GM19025 (cell line): ENCODE measurements at regions not wholly inside any gene's neighbourhood (a gene's known extent, or its start where the extent isn't known, plus 50 kb on each side); places are given as distances from the start of the nearest gene placed in this dataset.

Experiments used
- ATAC-seq: cut with Tn5 transposase; IDR thresholded peaks from one replicate; pipeline ENCODE4 v1.9.1; 2021; ENCODE audit warnings: mild to moderate bottlenecking, low read depth, moderate library complexity; ENCODE audit not compliant: unreplicated experiment

DNA sequence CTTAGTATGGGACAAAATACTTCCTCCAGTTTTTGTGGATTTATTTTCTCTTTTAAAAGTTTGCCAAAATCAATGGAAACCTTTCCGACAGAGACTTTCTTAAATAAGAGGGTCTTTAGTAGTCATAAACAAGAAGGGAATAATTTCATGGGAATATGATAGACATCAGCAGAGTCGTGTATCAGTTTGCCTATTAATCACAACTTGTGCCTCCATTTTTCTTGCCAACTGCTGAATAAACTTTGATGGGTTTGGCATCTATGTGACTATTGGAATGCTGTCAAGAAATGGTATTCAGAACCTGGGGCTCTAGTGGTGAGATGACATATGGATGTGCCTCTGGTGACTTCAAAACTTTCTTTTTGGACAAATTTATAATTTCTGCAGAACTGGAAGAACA lies 1668.2 kb downstream of the MAT2B start:
- ATAC-seq = no peak

- no peak for ATAC-seq
Observed at GRCh38 chr5:165175041-165175440, 1669.6 kb downstream of the MAT2B start.

GRCh38 chr5:165184183-165184582 lies 1678.8 kb downstream of the MAT2B start:
- no peak for ATAC-seq

DNA sequence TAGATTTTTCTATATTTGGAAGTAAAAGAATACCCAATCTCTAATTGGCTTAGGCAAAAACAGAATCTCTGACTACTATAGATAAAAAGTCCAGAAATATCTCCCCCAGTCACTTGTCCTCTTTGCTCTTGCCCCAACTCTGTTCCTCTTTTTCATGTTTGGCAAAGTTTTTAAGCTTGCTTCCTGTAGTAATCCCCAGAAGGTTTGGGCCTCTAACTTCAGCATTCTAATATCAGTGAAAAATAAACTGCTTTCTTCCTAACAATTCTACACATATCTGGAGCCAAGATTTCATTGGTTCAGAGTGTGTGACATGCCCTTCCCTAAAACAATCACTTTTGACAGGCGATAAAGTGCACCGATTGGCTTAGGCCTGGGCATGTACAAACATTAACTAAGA lies 1680.3 kb downstream of the MAT2B start:
- no peak for ATAC-seq

DNA sequence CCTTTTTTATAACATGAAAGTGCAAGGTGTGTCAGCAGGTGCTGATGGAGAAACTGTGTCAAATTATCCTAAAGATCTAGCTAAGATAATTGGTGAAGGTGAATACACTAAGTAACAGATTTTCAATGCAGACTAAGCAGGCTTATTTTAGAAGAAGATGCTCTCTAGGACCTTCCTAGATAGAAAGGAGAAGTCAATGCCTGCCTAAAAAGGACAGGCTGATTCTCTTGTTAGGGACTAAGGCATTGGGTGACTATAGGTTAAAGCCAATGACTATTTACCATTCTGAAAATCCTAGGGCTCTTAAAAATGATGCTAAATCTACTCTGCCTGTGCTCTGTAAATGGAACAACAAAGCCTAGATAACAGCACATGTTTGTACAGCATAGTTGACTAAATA lies 1682.4 kb downstream of the MAT2B start:
- ATAC-seq = no peak

- no peak for ATAC-seq
Observed at GRCh38 chr5:165188556-165189175, 1683.2 kb downstream of the MAT2B start.

DNA sequence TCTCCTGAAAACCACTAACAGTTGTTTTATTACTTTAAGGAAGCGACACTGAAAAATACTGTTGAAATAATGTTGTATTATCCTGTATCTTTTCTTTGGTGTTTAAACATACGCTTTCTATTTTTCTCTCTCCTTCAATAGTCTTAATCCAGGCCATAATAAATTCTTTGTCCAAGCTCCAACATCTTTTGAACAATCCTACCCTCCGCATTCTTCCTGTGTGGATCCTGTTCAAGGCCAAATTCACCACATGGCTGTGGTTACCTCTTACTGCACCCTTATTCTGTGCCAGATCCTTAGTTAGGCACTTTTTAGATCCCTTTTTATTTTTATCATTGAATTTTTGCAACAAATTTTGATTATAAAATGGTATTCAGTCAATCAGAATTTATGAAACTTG lies 1691.5 kb downstream of the MAT2B start:
- ATAC-seq = no peak

- no peak for ATAC-seq
Observed at GRCh38 chr5:165201369-165201768, 1696.0 kb downstream of the MAT2B start.

DNA sequence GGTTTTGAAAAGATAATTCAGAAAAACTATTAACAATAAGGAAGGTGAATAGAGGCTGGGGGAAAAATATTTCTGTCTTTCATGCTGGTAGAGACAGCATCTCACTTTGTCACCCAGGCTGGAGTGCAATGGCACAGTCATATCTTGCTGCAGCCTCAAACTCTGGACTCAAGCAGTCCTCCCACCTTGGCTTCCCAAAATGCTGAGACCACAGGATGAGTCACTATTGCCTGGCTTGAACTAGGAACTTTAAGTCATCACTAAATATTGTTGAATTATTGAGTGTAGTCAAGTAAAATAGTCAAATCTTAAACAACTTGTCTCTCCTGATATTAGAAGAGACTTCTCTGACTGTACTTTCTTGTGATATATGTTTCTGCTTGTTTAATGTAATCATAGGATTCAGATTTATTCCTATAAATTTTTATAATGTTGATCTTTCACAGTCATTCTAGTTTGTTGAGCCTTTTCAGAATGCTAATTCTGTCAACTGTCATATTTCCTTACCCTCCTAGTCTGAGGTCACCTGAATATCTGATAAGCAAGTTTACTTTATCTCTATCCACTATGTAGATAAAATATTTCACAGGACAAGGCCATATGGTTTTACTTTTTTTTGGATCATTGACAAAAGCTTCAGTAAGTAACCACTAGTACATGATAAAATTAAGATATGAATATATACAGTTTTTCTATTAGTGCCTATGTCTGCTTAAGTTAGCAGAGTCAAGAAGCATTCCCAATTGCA lies 1696.5 kb downstream of the MAT2B start:
- no peak for ATAC-seq

DNA sequence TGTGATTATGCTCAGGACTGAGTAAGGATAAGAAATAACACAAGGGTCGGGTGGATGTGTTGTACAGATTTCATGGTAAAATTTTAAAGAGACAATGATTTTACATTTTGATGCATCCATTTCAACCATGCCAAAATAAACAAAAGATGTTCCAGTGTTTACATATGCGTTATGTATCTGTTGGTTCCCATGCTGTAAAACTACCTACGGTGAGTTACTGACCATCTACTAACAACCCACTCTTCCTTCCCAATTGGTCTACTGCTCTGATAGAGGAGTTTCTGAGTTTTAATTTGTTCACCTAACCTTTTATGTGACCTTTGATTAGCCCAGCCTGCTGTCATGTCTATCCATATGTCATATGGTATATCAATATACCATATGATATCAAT lies 1697.1 kb downstream of the MAT2B start:
- no peak for ATAC-seq

GRCh38 chr5:165209101-165209727 lies 1703.8 kb downstream of the MAT2B start:
- ATAC-seq = no peak

- ATAC-seq = no peak
Observed at GRCh38 chr5:165224366-165225045, 1719.1 kb downstream of the MAT2B start.

- no peak for ATAC-seq
Observed at GRCh38 chr5:165227515-165227914, 1722.1 kb downstream of the MAT2B start.

- ATAC-seq = no peak
Observed at GRCh38 chr5:165228184-165228583, 1722.8 kb downstream of the MAT2B start.

- ATAC-seq = no peak
Observed at GRCh38 chr5:165231821-165232508, 1726.5 kb downstream of the MAT2B start.

DNA sequence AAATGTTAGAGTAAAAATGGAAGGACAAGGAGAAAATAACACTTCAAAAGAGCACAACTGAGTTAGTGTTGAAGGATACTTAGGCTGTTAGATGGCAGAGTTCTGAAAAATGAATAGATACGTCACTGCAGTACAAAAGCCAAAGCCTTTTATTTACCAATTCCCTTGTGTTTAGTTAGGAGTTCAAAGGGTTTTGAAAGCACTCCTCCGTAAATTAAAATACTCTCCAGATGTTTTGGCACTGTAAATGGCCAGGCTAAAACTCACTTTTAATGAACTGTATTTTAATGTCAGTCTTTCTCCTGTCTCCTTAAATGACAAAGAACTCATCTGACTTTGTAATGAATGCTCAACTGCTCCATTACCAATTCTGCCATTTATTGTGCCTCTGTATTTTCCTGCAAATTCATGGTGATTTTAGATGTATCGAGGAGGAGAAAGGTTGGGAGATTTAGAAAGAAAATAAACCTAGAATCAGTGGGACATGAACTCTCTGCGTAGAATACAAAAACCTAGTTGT lies 1727.2 kb downstream of the MAT2B start:
- ATAC-seq = no peak

GRCh38 chr5:165241811-165242210 lies 1736.4 kb downstream of the MAT2B start:
- ATAC-seq = no peak

DNA sequence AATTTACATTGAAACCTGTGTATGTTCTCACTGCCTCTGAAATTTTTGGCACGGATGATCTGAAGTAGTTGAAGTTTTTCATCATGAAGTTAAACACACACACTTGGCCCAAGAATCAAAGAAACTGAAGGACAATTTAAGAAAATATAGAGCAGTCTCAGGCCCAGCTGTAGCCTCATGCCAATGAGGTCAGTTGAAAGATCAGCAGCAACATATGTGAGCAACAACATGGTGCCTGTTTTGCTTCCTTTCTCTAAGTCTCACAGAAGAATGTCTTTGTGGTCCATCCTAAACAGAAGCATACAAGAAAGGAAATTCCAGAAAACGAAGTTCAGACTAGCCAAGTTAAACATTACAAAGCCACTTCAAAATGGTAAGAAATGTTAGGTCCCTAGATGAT lies 1737.2 kb downstream of the MAT2B start:
- ATAC-seq = no peak

GRCh38 chr5:165244407-165244806 lies 1739.0 kb downstream of the MAT2B start:
- no peak for ATAC-seq

DNA sequence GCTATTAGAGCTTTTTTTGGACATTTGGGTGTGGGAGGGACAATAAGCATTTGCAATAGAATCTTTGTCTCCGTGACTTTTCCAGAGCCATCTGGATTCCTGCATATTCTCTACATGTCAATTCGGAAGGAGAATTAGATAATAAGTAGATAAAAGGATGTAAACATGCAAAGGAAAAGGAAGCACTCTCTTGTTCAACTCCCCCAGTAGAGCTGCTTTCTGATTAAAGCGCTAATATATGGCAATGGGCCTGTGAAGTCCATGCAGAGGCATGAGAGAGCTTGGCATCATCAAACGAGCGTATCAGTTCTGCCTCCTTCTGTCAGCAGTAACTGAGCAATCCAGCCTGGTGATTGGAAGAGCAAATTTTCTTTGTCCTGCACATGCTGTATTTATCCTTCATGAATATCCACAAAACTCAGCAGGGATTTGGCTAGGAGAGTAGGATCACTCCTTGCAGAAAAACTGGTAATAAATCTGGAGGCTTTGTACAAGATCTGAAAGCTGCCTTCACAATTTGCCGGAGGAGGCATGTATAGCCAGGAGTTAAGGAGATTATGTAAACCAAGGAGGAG lies 1752.9 kb downstream of the MAT2B start:
- no peak for ATAC-seq
